AG04449 (cell line): ENCODE measurements at regions not wholly inside any gene's neighbourhood (a gene's known extent, or its start where the extent isn't known, plus 50 kb on each side); places are given as distances from the start of the nearest gene placed in this dataset.

Experiments
- CTCF ChIA-PET: fragments of 350-600 bp; formaldehyde crosslinking; extraction: SDS; loops from one replicate; lab custom pipeline; 2021; ENCODE audit warnings: antibody characterized with exemption; lab: Yijun Ruan, JAX
- POLR2A ChIA-PET: fragments of 400-600, 350-600 bp; formaldehyde crosslinking; extraction: SDS; loops from one replicate; lab custom pipeline; 2020; ENCODE audit warnings: antibody characterized with exemption, inconsistent platforms; lab: Yijun Ruan, JAX
- DNase-seq: peaks from one replicate; pipeline ENCODE4 v3.0.0-alpha.2; 2010; ENCODE audit warnings: low read depth, low spot score
- H3K4me3 ChIP-seq: 2 replicates; pipeline ENCODE4 v1.5.1; 2011; ENCODE audit warnings: low read depth, mild to moderate bottlenecking, control low read depth, low read length
- TF ChIP-seq, protein P1 (sequence below): IDR thresholded peaks from one replicate; pipeline ENCODE4 v1.5.1; 2011; ENCODE audit warnings: mild to moderate bottlenecking, moderate library complexity, low read length, control low read depth, inconsistent platforms; ENCODE audit not compliant: insufficient read depth; ENCODE audit errors: missing control alignments

DNA sequence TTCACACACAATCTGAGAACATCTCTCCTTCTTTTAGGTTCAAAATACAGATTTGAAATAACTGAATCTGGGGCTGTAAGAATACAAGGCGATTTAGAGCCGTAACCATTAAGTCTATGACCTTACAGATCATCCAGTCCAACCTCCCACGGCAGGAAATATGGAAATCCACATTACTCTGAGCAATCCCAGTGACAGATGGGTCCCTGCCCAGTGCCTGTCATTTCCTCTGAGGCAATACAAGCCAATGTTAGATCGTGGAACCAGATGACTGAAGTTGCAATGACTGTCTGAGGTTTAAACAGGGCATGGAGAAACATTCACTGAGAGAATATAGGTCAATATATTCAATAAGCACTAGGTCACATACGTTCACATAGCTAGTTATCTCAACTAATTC is 77.4 kb upstream of the OR5AK2 start:
- no peak overlapping the region for H3K4me3 ChIP-seq
- CTCF ChIA-PET = no interaction called here
- POLR2A ChIA-PET = no interaction called here
- no peak for DNase-seq
- TF ChIP-seq, protein P1, sequence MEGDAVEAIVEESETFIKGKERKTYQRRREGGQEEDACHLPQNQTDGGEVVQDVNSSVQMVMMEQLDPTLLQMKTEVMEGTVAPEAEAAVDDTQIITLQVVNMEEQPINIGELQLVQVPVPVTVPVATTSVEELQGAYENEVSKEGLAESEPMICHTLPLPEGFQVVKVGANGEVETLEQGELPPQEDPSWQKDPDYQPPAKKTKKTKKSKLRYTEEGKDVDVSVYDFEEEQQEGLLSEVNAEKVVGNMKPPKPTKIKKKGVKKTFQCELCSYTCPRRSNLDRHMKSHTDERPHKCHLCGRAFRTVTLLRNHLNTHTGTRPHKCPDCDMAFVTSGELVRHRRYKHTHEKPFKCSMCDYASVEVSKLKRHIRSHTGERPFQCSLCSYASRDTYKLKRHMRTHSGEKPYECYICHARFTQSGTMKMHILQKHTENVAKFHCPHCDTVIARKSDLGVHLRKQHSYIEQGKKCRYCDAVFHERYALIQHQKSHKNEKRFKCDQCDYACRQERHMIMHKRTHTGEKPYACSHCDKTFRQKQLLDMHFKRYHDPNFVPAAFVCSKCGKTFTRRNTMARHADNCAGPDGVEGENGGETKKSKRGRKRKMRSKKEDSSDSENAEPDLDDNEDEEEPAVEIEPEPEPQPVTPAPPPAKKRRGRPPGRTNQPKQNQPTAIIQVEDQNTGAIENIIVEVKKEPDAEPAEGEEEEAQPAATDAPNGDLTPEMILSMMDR = no peak

DNA sequence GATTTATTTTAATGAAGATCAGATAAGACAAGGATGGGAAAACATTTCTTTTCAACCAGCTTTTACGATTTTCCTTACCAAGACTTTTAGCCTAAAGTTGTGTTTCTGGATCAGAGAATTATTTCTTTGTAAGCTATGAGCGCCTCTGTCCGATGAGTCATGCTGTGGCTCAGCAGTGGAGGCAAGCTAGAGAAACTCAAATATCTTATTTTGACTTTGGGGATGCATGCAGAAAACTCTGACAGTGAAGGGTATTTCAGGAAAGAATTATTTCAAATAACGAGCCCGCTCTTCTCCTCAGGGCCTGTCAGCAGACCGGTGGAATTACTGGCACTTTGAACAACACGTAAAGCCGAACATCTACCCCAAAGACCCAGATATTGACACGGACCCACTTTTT is 77.9 kb upstream of the OR5AK2 start:
- ChIA-PET POLR2A (no interaction called here), CTCF (no interaction called here)
- H3K4me3 ChIP-seq = no peak overlapping the region
- DNase-seq = no peak
- TF ChIP-seq, protein P1 = no peak

DNA sequence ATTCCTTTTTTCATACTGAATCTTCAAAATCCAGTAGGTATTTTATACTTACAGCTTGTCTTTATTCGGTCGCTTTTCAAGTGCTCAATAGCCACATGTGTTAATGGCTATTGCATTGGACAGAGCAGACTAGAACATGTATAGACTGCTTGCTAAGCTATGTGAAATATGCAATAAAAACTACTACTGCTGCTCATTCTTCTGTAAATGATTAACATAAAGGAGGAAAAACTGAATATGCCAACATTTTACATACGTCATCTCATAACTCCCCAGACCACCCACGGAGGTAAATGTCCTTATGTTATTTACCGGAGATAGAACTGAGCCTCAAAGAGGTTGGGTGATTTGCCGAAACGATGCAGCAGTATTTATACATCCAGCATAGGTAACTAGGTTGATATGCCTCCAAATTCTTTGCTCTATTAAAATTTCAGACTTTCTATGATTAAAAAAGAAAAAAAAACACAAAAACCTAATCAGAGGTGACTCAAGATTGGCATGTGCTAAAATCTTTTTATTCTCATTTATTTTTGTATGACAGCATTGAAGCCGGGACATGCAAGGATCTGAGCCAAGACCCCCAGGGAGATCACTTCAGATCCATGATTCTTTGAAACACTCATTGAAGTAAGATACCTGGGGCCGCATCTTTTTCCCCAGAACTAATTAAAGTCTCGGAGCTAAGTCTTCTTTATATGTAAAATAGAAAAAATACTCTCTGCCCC is 78.5 kb upstream of the OR5AK2 start:
- CTCF ChIA-PET = no interaction called here
- POLR2A ChIA-PET = no interaction called here
- no peak for DNase-seq

DNA sequence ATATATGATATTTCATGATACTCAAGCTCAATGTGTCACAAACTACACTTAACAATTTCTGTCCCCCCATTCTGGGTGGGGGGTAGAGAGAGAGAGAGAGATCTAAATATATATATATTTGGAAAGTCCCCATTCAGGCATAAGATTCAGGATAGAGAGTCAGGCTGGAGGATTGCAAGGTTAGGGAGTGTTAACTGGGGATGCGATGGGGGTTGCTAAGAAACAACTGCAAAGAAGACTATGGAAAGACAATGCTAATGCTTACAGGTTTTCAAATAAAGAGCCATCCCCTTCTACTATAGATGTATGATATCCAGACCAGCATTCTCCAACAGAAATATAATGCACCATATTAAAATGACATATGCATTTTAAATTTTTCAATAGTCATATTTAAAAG is 79.2 kb upstream of the OR5AK2 start:
- no peak overlapping the region for H3K4me3 ChIP-seq
- POLR2A ChIA-PET = no interaction called here
- TF ChIP-seq, protein P1 = no peak
- CTCF ChIA-PET = no interaction called here
- DNase-seq = no peak

More for the DNA sequence above, 78.5 kb upstream of the OR5AK2 start:
- H3K4me3 ChIP-seq = no peak overlapping the region
- TF ChIP-seq, protein P1 = no peak

DNA sequence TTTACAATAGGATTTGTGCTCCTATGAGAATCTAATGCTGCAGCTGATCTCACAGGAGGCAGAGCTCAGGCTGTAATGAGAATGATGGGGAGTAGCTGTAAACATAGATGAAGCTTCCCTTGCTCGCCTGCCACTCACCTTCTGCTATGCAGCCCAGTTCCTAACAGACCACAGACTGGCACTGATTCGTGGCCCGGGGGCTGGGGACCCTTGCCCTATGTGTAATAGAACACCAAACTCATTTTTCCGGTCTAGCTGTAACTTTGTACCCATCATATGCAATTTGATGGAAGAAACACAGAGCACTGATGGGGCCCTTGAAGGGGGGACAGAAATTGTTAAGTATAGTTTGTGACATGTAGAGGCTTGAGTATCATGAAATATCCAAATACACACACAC is 79.6 kb upstream of the OR5AK2 start:
- TF ChIP-seq, protein P1 = no peak
- no peak overlapping the region for H3K4me3 ChIP-seq
- DNase-seq = no peak
- CTCF ChIA-PET = no interaction called here
- POLR2A ChIA-PET = no interaction called here

DNA sequence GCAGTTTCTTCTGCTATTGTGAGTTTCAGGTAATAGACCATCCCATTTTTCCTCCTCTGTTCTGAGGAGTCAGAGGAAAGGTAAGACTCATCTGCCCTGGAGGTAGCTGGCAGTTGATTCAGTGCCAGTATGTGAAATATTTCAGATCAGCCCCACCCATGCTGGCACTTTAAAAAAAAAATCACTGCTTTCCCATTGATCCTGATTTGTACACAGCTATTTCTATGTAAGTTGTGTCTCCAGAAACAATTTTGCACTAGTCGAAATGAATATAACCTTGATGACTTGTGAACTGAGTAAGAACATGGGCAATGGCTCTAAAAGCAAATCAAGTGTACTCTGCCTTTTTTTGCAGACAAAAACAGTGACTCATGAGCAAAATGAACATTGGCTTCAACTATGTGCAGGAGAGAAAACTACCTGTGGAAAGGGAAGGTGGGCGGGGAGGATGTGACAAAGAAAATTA is 82.0 kb upstream of the OR5AK2 start:
- ChIA-PET CTCF (no interaction called here), POLR2A (no interaction called here)
- H3K4me3 ChIP-seq = no peak overlapping the region
- TF ChIP-seq, protein P1 = no peak
- no peak for DNase-seq
